ENCODE measurements at regions not wholly inside any gene's neighbourhood (a gene's known extent, or its start where the extent isn't known, plus 50 kb on each side); places are given as distances from the start of the nearest gene placed in this dataset.
A peak's percentile ranks its signal among the peaks of the same experiment; 100 is the strongest.

- peak in 11 of 58 donors; percentile 0 to 58 (median 3) for DNase-seq
Observed at GRCh38 chr3:30167541-30168011, 438.8 kb upstream of the TGFBR2 start.

- DNase-seq, result no peak
Observed at GRCh38 chr3:30169487-30169886, 436.9 kb upstream of the TGFBR2 start.

GRCh38 chr3:30170681-30171438, 435.5 kb upstream of the TGFBR2 start:
- no peak for DNase-seq

- DNase-seq, result no peak
Observed at GRCh38 chr3:30174357-30174756, 432.0 kb upstream of the TGFBR2 start.

- DNase-seq, result no peak
Observed at GRCh38 chr3:30180310-30181177, 425.9 kb upstream of the TGFBR2 start.

GRCh38 chr3:30181178-30181465, 425.3 kb upstream of the TGFBR2 start:
- no peak for DNase-seq

GRCh38 chr3:30181581-30181980, 424.8 kb upstream of the TGFBR2 start:
- no peak for DNase-seq

- DNase-seq, result no peak
Observed at GRCh38 chr3:30183421-30183820, 423.0 kb upstream of the TGFBR2 start.

GRCh38 chr3:30184091-30184810, 422.1 kb upstream of the TGFBR2 start:
- no peak for DNase-seq

- no peak for DNase-seq
Observed at GRCh38 chr3:30185872-30186271, 420.5 kb upstream of the TGFBR2 start.

GRCh38 chr3:30186741-30187219, 419.6 kb upstream of the TGFBR2 start:
- peak in 3 of 58 donors; percentile 1 to 11 (median 3) for DNase-seq

- no peak for DNase-seq
Observed at GRCh38 chr3:30187366-30187765, 419.0 kb upstream of the TGFBR2 start.

- DNase-seq, result no peak
Observed at GRCh38 chr3:30188713-30189112, 417.7 kb upstream of the TGFBR2 start.

- no peak for DNase-seq
Observed at GRCh38 chr3:30189900-30190299, 416.5 kb upstream of the TGFBR2 start.

GRCh38 chr3:30193625-30194044, 412.8 kb upstream of the TGFBR2 start:
- no peak for DNase-seq

GRCh38 chr3:30195352-30195751, 411.0 kb upstream of the TGFBR2 start:
- DNase-seq, result no peak

GRCh38 chr3:30198162-30198561, 408.2 kb upstream of the TGFBR2 start:
- no peak for DNase-seq

- DNase-seq, result peak in 46 of 58 donors; percentile 1 to 81 (median 22)
Observed at GRCh38 chr3:30199096-30199759, 407.2 kb upstream of the TGFBR2 start.

GRCh38 chr3:30199855-30200254, 406.5 kb upstream of the TGFBR2 start:
- no peak for DNase-seq

GRCh38 chr3:30201715-30202114, 404.7 kb upstream of the TGFBR2 start:
- DNase-seq, result no peak

- no peak for DNase-seq
Observed at GRCh38 chr3:30203301-30203700, 403.1 kb upstream of the TGFBR2 start.

All from anterior cingulate cortex (tissue), 58 donors.